GM12891 (cell line): ENCODE measurements at regions not wholly inside any gene's neighbourhood (a gene's known extent, or its start where the extent isn't known, plus 50 kb on each side); places are given as distances from the start of the nearest gene placed in this dataset.

Experiments used
- PAX5 ChIP-seq: IDR thresholded peaks from 2 replicates; pipeline ENCODE4 v1.6.1; 2011; ENCODE audit warnings: low read length, moderate library complexity, mild to moderate bottlenecking; ENCODE audit not compliant: insufficient read depth, severe bottlenecking
- POLR2A ChIP-seq: IDR thresholded peaks from 2 replicates; pipeline ENCODE4 v1.6.1; 2011; ENCODE audit warnings: low read depth, low read length, control low read depth
- POLR2AphosphoS5 ChIP-seq: IDR thresholded peaks from 2 replicates; pipeline ENCODE4 v1.6.1; 2011; ENCODE audit warnings: low read depth, low read length, control low read depth
- SPI1 ChIP-seq: IDR thresholded peaks from 2 replicates; pipeline ENCODE4 v1.6.1; 2011; ENCODE audit warnings: low read depth, low read length, control low read depth
- TAF1 ChIP-seq: IDR thresholded peaks from 2 replicates; pipeline ENCODE4 v1.6.1; 2011; ENCODE audit warnings: low read depth, low read length, control low read depth

DNA sequence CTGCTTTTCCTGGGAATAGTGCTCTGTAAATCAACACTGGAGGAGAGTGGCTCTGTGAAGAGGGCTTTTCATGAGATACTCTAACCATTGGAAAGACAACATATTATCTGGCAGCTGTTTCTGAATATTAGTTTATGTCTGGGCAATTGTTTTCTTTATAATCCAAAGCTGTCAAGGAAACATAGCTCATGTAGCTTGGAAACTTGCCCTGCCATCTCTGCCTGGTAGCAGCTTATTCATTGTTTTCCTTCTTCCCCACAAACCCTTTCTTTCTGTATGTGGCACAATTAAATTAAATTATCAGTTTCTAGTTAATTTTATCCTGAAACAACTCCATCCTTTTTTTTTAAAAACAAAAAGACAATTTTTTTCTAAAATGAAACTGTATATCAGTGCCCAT, 160.0 kb downstream of the EDEM1 start:
- TF ChIP-seq POLR2A (no peak), TAF1 (no peak), POLR2AphosphoS5 (no peak), SPI1 (no peak), PAX5 (no peak)
